GM19099 (cell line): ENCODE measurements at regions not wholly inside any gene's neighbourhood (a gene's known extent, or its start where the extent isn't known, plus 50 kb on each side); places are given as distances from the start of the nearest gene placed in this dataset.
A peak's percentile ranks its signal among the peaks of the same experiment; 100 is the strongest.

Source experiments
- POLR2A ChIP-seq: IDR thresholded peaks from 3 replicates; pipeline ENCODE4 v1.6.1; 2011; ENCODE audit warnings: low read depth; ENCODE audit not compliant: insufficient read length; ENCODE audit errors: extremely low read depth

GRCh38 chr1:147099192-147099591, 73.1 kb downstream of the PRKAB2 start:
- no peak for TF ChIP-seq POLR2A

GRCh38 chr1:147095691-147096090, 76.6 kb downstream of the PRKAB2 start:
- no peak for TF ChIP-seq POLR2A

- TF ChIP-seq POLR2A: no peak
Measured at GRCh38 chr1:147091801-147092200, 80.5 kb downstream of the PRKAB2 start.

GRCh38 chr1:147089457-147089856, 82.8 kb downstream of the PRKAB2 start:
- TF ChIP-seq POLR2A: no peak

GRCh38 chr1:147086129-147086528, 86.1 kb downstream of the PRKAB2 start:
- TF ChIP-seq POLR2A: no peak

- peak; percentile 99 for TF ChIP-seq POLR2A
Measured at GRCh38 chr1:147084273-147085096, 87.8 kb downstream of the PRKAB2 start.

GRCh38 chr1:147083919-147084272, 88.4 kb downstream of the PRKAB2 start:
- no peak for TF ChIP-seq POLR2A

- TF ChIP-seq POLR2A: no peak
Measured at GRCh38 chr1:147080671-147081394, 91.4 kb downstream of the PRKAB2 start.

GRCh38 chr1:147080006-147080661, 92.1 kb downstream of the PRKAB2 start:
- no peak for TF ChIP-seq POLR2A

GRCh38 chr1:147079400-147080005, 92.8 kb downstream of the PRKAB2 start:
- TF ChIP-seq POLR2A: no peak

- no peak for TF ChIP-seq POLR2A
Measured at GRCh38 chr1:147078606-147079399, 93.5 kb downstream of the PRKAB2 start.

GRCh38 chr1:147077936-147078605, 94.2 kb downstream of the PRKAB2 start:
- TF ChIP-seq POLR2A: no peak

GRCh38 chr1:147077523-147077922, 94.7 kb downstream of the PRKAB2 start:
- no peak for TF ChIP-seq POLR2A

GRCh38 chr1:147077081-147077480, 95.2 kb downstream of the PRKAB2 start:
- no peak for TF ChIP-seq POLR2A
